GM21381 (cell line): ENCODE measurements at regions not wholly inside any gene's neighbourhood (a gene's known extent, or its start where the extent isn't known, plus 50 kb on each side); places are given as distances from the start of the nearest gene placed in this dataset.
"Not testable (repeated sequence)": the region's sequence is repeated elsewhere in the genome, so short reads cannot be mapped to it uniquely, and the experiment has no call there.

ENCODE experiments used
- ATAC-seq: cut with Tn5 transposase; IDR thresholded peaks from one replicate; pipeline ENCODE4 v1.9.1; 2021; ENCODE audit warnings: mild to moderate bottlenecking, moderate library complexity; ENCODE audit not compliant: unreplicated experiment

DNA sequence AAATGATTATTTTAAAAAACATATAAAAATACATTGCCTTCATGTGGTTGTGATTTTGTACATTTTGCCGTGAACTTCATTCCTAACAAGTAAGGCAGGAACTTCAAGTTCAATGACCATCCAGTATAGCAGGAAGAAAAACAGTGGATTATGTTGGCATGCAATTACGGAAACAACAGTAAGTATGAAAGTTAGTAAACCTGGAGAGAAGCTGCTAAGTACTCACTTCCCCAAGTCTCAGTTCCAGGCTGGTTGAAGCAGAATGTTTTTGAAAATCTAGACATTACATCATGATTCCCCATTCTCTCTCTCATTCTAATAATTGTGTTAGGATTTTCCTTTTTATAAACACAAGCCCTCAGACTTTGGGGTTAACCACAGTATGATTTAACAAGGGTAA, 987.1 kb upstream of the KLHL29 start:
- no peak for ATAC-seq

DNA sequence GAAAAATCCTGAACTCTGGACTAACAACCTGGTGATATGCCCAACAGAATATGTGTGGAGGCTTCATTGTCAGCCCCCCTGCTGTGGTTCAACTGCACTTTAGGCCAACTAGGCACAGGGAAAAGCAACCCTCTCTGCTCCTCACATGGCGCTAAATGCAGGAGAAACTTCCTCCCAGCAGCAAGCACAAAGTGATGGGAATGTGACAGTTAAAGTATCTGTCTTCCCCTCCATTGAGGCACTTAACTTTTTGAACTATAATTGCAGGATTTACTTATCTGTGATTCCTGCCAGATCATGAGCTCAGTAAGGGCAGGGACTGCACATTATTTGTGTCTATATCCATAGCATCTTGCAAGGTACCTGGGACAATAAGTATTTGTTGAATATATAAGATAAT, 981.2 kb upstream of the KLHL29 start:
- ATAC-seq: no peak

DNA sequence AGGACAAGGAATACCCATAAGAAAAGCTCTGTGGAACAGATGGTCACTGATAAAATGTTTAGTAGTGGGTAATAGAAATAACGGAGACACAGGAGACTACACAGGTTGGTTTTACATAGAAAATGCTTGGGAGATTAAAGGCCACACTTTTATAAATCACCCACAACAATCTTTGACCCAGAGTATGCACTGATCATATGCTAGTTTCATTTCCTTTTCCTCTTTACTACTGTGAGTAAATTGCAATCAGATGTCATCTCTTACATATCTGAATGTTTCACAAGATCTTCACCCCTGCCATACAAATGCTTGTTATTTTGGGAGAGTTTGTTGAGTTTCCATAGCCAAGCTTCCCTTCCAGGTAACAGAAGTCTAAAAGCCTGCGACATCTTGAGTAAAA, 978.4 kb upstream of the KLHL29 start:
- ATAC-seq: no peak

DNA sequence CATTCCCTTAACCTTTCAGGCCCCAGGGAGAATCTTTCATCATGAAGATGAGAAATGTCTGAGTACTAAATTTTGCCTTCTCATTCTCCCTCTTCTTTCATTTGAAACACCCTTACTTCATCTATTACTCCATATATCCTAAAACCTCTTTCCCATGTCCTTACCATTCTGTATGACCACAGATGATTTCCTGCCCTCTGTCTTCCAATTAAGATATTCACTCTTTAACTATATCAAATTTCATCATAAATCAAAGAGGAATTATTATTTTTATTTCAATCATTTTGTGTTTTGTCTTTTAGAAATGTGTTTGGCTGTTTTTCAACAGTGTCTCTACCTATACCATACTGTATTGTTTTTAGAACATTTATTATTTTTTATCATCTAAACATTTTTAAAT, 964.9 kb upstream of the KLHL29 start:
- ATAC-seq: no peak

DNA sequence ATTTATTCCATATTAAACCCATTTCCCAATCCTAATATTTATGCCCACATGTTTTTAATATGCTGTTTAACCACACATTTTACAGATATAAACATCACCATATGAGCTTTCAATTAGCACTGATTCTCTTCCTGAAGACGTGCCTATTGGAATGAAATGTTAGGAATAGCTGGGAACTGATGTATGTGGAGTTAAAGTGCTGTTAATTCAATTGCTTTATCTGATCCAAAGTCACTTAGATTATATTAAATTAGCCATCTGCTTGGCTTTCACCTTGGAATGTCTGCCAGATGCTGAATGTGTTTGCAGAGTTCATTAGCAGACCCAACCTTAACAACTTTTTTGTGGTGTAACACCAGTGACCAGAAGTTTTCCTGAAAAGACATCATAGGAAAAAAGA, 942.9 kb upstream of the KLHL29 start:
- ATAC-seq: no peak

DNA sequence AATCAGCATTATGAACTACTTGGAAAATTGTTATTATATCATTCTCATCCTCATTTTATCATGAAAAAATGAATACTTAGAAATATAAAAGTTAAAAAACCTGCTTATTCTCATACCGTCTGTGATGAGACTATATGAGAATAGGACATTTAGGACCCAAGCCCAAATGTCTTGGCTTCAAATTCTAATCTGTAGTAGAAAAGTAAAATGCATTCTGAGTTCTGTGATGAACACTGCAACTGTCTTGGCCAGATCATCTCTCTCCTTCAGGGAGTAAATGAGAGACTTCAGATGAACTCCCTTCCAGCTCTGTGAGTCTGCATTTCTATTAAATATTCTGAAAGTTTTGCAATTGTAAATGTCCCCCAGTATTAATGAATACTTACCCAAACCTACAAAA, 940.7 kb upstream of the KLHL29 start:
- no peak for ATAC-seq

DNA sequence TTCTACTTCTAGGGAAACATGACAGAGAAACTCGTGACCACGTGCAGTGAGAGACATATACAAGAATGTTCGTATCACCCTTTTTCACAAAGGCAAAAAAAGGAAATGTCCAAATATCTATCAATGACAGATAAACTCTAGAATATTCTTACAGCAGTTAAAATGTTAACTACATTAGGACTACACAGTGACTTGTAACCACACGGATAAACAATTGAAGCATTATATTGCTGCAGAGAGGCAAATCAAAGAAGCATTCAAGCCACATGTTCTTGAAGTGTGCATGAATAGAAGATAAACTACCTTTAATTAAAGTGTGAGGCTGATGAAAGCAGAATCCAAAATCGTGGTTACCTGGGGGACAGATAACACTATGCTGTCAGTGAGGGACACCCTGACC, 935.3 kb upstream of the KLHL29 start:
- ATAC-seq: no peak

DNA sequence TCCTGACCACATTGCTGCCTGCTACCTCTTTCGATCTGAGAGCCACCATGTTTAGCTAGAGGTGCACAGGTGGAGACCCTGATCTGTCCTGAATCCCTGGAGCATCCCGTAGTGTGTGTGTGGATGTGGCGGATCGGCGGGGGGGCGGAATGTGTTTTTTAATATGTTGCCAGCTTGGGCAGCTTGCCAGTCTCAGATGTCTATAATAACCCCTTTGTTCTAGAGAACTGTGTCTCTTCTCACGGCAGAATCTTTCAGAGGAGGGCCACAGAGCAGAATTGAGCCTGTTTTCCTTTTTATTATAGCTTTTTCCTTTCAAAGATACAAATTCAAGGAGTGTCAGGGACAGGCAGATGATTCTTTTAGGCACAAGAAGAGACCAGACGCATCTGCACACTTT, 934.1 kb upstream of the KLHL29 start:
- no peak for ATAC-seq

- ATAC-seq: no peak
Observed at GRCh38 chr2:22454826-22455485, 930.0 kb upstream of the KLHL29 start.

DNA sequence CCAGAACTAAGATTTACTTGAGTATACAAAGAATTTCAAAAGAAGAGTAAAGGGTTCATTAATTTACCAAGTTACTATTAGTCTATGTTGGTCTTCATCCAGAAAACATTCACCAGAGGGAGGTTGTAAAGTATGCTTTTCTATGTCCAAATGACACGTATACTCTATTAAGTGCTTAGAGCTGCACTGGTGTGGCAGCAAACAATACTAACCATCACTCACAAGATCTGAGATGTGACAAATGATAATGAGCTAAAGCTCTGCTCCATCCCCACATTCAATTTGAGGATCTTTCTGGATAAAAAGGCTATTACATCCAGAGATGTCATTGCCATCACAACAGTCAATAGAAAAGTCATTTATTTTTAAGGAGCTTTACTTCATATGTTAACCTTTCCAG, 926.5 kb upstream of the KLHL29 start:
- ATAC-seq: no peak

DNA sequence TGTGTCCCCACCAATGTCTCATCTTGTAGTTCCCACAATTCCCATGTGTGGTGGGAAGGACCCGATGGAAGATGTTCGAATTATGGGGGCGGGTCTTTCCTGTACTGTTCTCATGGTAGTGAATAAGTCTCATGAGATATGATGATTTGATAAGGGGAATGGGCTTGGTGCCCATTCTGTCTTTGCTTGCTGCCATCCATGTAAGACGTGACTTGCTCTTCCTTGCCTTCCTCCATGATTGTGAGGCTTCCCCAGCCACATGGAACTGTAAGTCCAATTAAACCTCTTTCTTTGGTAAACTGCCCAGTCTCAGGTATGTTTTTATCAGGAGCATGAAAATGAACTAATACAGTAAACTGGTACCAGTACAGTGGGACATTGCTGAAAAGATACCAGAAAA, 909.9 kb upstream of the KLHL29 start:
- ATAC-seq: not testable (repeated sequence)

- no peak for ATAC-seq
Observed at GRCh38 chr2:22478329-22478728, 906.6 kb upstream of the KLHL29 start.

GRCh38 chr2:22481486-22482259, 903.3 kb upstream of the KLHL29 start:
- ATAC-seq: no peak

DNA sequence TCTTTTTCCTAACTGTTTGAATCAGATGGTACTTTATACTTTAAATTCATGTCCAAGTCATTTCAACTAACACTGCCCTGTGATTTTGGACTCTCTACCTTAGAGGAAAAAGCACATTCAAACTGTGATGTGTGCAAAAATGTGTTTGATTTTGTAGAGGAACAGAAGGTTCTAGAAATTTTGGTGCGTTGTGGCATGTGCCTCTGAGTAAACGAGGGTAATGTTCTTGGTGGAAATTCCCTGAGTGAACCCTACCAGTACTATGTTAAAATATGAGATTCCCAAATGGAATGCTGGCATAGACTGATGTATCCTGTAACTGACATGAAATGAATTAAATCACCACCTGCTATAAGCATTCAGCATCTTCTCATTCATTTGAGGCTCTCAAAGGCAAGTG, 901.9 kb upstream of the KLHL29 start:
- ATAC-seq: no peak

DNA sequence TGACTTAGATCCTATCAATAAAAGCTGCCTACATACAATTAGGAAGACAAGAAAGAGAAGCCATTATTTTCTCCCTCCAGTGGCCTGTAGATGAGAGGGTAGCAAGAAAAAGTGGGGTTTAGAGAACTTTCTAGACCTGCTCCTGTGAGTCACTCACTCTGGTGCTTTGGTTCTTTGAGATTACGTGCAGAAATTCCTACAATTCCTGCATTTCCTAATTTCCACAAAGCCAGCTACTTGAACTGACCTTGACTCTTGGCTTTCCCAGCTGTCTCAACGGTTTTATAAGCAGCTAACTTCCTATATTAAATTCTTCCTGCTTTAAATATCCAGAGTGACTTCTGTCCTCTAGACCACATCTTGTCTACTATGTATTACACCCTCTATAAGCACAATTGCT, 899.5 kb upstream of the KLHL29 start:
- no peak for ATAC-seq

GRCh38 chr2:22486343-22486742, 898.6 kb upstream of the KLHL29 start:
- no peak for ATAC-seq

DNA sequence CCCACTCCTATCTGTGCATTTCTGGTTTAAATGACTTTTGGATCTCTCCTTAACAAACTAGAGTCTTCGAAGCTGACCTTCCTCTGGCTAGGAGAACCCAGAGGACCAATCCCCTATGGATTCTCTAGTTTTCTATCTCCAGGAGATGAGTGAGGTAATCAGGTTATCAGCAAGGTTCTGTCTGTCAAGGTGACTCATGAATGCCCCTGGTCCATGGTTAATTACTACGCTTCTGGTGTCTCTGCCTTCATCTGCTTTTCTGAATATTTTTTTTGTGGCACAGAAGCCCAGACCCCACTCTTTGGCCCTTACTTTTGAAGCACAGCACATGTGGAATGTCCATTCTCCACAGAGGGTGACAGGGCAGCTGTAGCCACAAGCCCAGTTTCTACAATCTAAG, 897.9 kb upstream of the KLHL29 start:
- ATAC-seq: no peak

- no peak for ATAC-seq
Observed at GRCh38 chr2:22487541-22487940, 897.4 kb upstream of the KLHL29 start.

GRCh38 chr2:22491442-22491841, 893.5 kb upstream of the KLHL29 start:
- no peak for ATAC-seq

- ATAC-seq: no peak
Observed at GRCh38 chr2:22494156-22494555, 890.8 kb upstream of the KLHL29 start.

GRCh38 chr2:22497064-22497463, 887.9 kb upstream of the KLHL29 start:
- no peak for ATAC-seq

GRCh38 chr2:22497789-22498188, 887.2 kb upstream of the KLHL29 start:
- ATAC-seq: no peak
